SK-N-SH treated with all-trans-retinoic acid at 6 μM for 48 hours (cell line): ENCODE measurements at regions not wholly inside any gene's neighbourhood (a gene's known extent, or its start where the extent isn't known, plus 50 kb on each side); places are given as distances from the start of the nearest gene placed in this dataset.

Experiments used
- ARNTL ChIP-seq: fragments of 450-650 bp; formaldehyde crosslinking; IDR thresholded peaks from 2 replicates; pipeline ENCODE4 v1.5.0; 2020; ENCODE audit warnings: low read depth, mild to moderate bottlenecking, moderate library complexity, borderline replicate concordance
- BACH2 ChIP-seq: fragments of 250-450 bp; sonication (Bioruptor Pico); IDR thresholded peaks from 2 replicates; pipeline ENCODE4 v1.9.0; 2021; ENCODE audit warnings: mild to moderate bottlenecking, borderline replicate concordance
- ISL1 ChIP-seq: fragments of 250-450 bp; sonication (Bioruptor Pico); IDR thresholded peaks from 2 replicates; pipeline ENCODE4 v2.1.2; 2022; ENCODE audit warnings: mild to moderate bottlenecking, moderate library complexity
- SNAI2 ChIP-seq: fragments of 250-450 bp; sonication (Bioruptor Pico); IDR thresholded peaks from 2 replicates; pipeline ENCODE4 v1.5.0; 2020; ENCODE audit warnings: mild to moderate bottlenecking, moderate library complexity
- TCF4 ChIP-seq: fragments of 250-450 bp; sonication (Bioruptor Pico); IDR thresholded peaks from 2 replicates; pipeline ENCODE4 v1.8.0; 2021; ENCODE audit warnings: mild to moderate bottlenecking, moderate library complexity, borderline replicate concordance
- ZC3H10 ChIP-seq: fragments of 250-450 bp; sonication (Bioruptor Pico); IDR thresholded peaks from 2 replicates; pipeline ENCODE4 v1.5.1; 2021; ENCODE audit warnings: mild to moderate bottlenecking, moderate library complexity
- ZFP3 ChIP-seq: fragments of 250-450 bp; sonication (Bioruptor Pico); IDR thresholded peaks from 2 replicates; pipeline ENCODE4 v1.5.0; 2020; ENCODE audit warnings: mild to moderate bottlenecking, moderate library complexity
- ZFP30 ChIP-seq: fragments of 450-650 bp; formaldehyde crosslinking; IDR thresholded peaks from 2 replicates; pipeline ENCODE4 v1.5.0; 2022; ENCODE audit warnings: mild to moderate bottlenecking, moderate library complexity
- ZNF565 ChIP-seq: fragments of 450-650 bp; formaldehyde crosslinking; conservative IDR thresholded peaks from 2 replicates; pipeline ENCODE4 v1.5.0; 2020; ENCODE audit warnings: low read depth, mild to moderate bottlenecking, moderate library complexity
- ZNF8 ChIP-seq: fragments of 450-650 bp; formaldehyde crosslinking; IDR thresholded peaks from 2 replicates; pipeline ENCODE4 v1.5.0; 2020; ENCODE audit warnings: mild to moderate bottlenecking, moderate library complexity
- TF ChIP-seq, protein P1 (sequence below): fragments of 250-450 bp; sonication (Bioruptor Pico); IDR thresholded peaks from 2 replicates; pipeline ENCODE4 v1.8.0; 2020; ENCODE audit warnings: mild to moderate bottlenecking, moderate library complexity, borderline replicate concordance
- TF ChIP-seq, protein P2 (sequence below): fragments of 250-450 bp; sonication (Bioruptor Pico); IDR thresholded peaks from 2 replicates; pipeline ENCODE4 v1.8.0; 2021; ENCODE audit warnings: low read depth, mild to moderate bottlenecking, moderate library complexity, borderline replicate concordance
- TF ChIP-seq, protein P3 (sequence below): fragments of 250-450 bp; sonication (Bioruptor Pico); IDR thresholded peaks from 2 replicates; pipeline ENCODE4 v1.5.1; 2021; ENCODE audit warnings: mild to moderate bottlenecking, moderate library complexity
- TF ChIP-seq, protein P4 (sequence below): fragments of 250-450 bp; sonication (Bioruptor Pico); IDR thresholded peaks from 2 replicates; pipeline ENCODE4 v1.5.0; 2020; ENCODE audit warnings: mild to moderate bottlenecking, moderate library complexity

DNA sequence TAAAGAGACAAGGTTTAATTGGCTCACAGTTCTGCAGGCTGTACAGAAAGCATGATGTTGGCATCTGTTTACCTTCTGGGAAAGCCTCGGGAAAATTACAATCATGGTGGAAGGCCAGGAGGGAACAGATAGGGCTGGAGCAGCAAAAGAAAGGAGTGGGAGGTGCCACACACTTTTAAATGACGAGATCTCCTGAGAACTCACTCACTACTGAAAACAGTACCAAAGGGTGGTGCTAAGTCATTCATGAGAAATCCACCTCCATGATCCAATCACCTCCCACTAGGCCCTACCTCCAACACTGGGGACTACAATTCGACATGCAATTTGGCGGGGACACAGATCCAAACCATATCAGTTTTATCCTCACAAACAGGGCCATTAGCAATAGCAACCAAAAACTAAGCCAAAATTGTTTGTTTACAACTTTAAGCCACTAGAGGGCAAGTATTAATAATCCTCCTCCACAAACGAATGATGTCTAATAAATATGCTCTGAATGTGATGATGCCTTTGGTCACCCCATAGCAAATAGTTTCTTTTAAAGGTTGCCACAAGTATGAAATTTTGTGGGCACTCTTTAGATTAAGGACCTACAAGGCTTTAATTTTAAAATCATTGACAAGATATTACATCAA lies 129.2 kb upstream of the NRBF2 start:
- TF ChIP-seq BACH2 (CRISPR knock-in tag): no peak
- TF ChIP-seq, protein P1, sequence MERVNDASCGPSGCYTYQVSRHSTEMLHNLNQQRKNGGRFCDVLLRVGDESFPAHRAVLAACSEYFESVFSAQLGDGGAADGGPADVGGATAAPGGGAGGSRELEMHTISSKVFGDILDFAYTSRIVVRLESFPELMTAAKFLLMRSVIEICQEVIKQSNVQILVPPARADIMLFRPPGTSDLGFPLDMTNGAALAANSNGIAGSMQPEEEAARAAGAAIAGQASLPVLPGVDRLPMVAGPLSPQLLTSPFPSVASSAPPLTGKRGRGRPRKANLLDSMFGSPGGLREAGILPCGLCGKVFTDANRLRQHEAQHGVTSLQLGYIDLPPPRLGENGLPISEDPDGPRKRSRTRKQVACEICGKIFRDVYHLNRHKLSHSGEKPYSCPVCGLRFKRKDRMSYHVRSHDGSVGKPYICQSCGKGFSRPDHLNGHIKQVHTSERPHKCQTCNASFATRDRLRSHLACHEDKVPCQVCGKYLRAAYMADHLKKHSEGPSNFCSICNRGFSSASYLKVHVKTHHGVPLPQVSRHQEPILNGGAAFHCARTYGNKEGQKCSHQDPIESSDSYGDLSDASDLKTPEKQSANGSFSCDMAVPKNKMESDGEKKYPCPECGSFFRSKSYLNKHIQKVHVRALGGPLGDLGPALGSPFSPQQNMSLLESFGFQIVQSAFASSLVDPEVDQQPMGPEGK (CRISPR knock-in tag): no peak
- no peak for TF ChIP-seq ZFP30 (CRISPR knock-in tag)
- TF ChIP-seq, protein P2, sequence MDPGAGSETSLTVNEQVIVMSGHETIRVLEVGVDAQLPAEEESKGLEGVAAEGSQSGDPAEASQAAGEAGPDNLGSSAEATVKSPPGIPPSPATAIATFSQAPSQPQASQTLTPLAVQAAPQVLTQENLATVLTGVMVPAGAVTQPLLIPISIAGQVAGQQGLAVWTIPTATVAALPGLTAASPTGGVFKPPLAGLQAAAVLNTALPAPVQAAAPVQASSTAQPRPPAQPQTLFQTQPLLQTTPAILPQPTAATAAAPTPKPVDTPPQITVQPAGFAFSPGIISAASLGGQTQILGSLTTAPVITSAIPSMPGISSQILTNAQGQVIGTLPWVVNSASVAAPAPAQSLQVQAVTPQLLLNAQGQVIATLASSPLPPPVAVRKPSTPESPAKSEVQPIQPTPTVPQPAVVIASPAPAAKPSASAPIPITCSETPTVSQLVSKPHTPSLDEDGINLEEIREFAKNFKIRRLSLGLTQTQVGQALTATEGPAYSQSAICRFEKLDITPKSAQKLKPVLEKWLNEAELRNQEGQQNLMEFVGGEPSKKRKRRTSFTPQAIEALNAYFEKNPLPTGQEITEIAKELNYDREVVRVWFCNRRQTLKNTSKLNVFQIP: no peak
- no peak for TF ChIP-seq TCF4 (CRISPR knock-in tag)
- no peak for TF ChIP-seq ARNTL (CRISPR knock-in tag)
- TF ChIP-seq ZNF8 (CRISPR knock-in tag): no peak
- TF ChIP-seq, protein P3, sequence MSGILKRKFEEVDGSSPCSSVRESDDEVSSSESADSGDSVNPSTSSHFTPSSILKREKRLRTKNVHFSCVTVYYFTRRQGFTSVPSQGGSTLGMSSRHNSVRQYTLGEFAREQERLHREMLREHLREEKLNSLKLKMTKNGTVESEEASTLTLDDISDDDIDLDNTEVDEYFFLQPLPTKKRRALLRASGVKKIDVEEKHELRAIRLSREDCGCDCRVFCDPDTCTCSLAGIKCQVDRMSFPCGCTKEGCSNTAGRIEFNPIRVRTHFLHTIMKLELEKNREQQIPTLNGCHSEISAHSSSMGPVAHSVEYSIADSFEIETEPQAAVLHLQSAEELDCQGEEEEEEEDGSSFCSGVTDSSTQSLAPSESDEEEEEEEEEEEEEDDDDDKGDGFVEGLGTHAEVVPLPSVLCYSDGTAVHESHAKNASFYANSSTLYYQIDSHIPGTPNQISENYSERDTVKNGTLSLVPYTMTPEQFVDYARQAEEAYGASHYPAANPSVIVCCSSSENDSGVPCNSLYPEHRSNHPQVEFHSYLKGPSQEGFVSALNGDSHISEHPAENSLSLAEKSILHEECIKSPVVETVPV (CRISPR knock-in tag): no peak
- TF ChIP-seq ZFP3 (CRISPR knock-in tag): no peak
- TF ChIP-seq SNAI2 (CRISPR knock-in tag): no peak
- TF ChIP-seq, protein P4, sequence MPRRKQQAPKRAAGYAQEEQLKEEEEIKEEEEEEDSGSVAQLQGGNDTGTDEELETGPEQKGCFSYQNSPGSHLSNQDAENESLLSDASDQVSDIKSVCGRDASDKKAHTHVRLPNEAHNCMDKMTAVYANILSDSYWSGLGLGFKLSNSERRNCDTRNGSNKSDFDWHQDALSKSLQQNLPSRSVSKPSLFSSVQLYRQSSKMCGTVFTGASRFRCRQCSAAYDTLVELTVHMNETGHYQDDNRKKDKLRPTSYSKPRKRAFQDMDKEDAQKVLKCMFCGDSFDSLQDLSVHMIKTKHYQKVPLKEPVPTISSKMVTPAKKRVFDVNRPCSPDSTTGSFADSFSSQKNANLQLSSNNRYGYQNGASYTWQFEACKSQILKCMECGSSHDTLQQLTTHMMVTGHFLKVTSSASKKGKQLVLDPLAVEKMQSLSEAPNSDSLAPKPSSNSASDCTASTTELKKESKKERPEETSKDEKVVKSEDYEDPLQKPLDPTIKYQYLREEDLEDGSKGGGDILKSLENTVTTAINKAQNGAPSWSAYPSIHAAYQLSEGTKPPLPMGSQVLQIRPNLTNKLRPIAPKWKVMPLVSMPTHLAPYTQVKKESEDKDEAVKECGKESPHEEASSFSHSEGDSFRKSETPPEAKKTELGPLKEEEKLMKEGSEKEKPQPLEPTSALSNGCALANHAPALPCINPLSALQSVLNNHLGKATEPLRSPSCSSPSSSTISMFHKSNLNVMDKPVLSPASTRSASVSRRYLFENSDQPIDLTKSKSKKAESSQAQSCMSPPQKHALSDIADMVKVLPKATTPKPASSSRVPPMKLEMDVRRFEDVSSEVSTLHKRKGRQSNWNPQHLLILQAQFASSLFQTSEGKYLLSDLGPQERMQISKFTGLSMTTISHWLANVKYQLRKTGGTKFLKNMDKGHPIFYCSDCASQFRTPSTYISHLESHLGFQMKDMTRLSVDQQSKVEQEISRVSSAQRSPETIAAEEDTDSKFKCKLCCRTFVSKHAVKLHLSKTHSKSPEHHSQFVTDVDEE (CRISPR knock-in tag): no peak
- TF ChIP-seq ISL1: no peak
- TF ChIP-seq ZNF565: no peak
- no peak for TF ChIP-seq ZC3H10
